HG03175 (cell line): ENCODE measurements at regions not wholly inside any gene's neighbourhood (a gene's known extent, or its start where the extent isn't known, plus 50 kb on each side); places are given as distances from the start of the nearest gene placed in this dataset.

Source experiments
- ATAC-seq: cut with Tn5 transposase; IDR thresholded peaks from one replicate; pipeline ENCODE4 v1.9.1; 2021; ENCODE audit warnings: mild to moderate bottlenecking, moderate library complexity; ENCODE audit not compliant: unreplicated experiment

DNA sequence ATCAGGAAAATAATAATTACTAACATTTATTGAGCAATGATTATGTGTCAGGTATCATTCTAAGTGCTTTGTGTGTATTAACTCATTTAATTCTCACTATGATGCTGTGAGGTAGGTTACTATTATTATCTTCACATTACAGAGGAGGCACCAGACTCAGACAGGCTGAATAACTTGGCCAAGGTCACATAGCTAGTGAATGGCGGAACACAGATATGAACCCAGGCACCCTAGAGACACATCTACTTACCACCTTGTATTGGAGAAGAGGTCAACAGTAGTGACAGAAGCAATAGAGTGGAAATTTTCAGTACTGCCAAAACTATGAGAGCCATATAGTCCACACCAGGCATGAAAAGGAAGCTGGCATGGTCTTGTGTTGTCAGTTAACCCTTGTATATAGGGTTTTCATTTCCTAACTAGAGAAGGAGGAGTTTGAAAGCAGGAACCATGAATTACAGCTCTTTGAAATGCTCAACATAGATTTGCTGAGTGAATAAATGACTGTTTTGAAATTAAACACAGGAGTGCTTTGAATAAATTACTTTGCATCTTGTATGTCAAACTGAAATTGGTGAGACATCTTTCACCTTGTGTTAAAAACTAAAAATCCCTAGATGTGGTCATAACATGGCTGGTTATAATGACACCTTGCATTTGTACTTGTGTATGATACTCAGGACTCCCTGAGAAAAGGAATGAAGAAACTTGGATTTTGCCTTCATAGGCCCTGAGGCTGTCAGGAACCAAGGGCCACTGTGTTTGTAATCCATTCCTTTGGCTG is 71.8 kb downstream of the RTL9 start:
- ATAC-seq, result no peak

DNA sequence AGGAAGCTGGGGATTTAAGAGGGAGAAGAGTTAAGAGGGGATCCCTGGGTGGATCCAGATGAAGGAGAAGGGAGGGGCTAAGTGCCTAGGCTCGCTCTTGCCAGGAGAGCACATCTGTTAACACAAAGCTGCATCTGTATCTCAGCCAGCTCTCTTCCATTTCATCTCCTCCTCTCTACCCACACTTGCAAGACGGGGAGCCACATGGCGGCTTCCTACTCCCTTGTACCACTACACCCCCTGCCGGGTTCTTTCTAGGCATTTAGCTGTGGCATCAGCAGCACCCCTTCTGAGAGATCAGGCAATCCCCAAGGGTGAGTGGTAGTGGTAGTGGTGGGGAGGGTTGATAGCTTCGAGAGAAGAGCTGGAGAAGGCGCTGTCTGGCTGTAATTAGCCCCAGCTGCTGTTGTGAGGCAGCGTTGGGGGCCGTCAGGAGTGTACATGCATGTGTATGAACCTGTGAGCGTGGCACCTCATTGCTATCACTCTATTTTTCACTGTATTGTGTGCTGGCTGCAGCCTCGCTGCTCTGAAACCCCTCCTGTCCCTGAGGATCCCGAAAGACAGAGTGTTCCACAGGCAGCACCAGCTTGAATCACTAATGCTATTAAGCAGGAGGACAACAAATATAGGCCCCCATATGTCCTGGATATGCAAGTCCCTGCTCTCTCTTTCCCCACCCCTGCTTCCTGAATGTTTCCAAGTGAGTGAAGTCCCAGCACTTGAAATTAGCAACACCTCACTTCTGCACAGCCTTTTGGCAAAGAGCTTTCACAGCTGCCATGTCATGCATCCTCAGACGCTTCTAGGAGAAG is 73.7 kb downstream of the RTL9 start:
- no peak for ATAC-seq

DNA sequence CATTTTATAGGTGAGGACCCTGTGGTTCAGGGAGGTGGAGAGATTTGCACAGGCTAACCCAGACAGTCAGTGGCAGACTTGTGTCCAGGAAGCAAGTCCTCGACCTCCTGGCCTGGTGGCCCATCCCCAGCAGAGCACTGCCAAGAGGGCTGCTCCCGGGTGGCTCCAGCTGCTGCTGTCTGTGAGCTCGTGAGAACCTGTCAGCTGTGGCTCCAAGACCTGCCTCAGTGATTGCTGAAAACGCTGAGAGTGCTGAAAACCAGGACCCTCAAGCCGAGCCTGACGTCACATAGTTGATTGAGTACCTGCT is 74.2 kb downstream of the RTL9 start:
- ATAC-seq, result no peak

DNA sequence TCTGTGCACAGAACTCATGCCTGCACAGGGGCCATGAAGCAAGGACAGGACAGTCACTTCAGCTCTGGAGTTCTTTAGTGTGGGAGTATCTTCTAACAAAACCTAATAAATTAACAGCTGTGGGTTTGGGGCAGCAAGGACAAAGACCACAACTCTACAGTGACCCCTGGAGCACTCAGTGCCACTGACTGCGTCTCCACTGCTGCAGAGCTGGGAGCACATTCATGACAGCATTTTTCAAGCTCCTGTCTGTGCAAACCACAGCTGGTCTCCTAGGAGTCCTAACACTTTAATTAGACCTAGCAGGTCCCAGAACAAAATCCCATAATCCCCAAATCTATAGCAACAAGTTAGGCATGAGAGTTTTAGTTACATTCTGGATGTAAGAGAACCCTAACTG is 76.5 kb downstream of the RTL9 start:
- ATAC-seq, result no peak

DNA sequence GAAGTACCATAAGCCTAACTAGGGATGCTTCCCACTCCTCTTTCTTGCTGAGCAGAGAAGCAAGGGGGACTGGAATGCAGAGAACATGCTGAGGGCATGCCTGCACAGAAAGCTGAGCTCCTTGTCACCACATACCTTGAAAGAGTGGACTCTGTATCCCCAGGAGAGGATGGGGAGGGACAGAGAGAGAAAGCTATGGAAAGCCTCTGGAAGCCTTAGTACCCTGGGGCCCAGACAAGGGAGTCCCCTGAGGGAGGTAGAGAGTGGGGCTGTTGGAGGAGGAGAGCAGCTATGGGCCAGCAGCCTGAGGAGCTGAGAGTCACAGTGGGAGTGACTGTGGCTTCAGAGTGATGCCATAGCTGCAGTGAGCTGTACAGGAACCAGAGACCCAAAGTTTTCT is 77.9 kb downstream of the RTL9 start:
- no peak for ATAC-seq

DNA sequence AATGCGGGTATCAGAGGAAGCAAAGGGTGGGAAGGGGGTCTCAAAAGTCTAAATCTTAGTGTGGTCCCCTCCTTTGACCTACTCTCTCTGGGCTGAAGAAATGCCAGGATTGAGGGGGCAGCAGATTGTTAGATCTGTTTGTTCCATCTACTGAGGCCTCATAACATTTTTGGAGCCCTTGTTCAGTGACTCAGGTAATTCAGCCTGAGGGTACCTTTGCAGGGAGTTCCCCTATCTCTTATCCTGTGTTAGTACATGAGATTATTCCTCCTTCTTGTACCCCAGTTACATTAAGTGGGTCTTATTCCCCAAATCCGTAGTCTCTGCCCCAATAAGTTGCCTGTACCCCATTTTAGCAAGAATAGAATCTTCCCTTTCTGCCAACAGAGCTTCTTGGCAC is 79.0 kb downstream of the RTL9 start:
- ATAC-seq, result no peak

DNA sequence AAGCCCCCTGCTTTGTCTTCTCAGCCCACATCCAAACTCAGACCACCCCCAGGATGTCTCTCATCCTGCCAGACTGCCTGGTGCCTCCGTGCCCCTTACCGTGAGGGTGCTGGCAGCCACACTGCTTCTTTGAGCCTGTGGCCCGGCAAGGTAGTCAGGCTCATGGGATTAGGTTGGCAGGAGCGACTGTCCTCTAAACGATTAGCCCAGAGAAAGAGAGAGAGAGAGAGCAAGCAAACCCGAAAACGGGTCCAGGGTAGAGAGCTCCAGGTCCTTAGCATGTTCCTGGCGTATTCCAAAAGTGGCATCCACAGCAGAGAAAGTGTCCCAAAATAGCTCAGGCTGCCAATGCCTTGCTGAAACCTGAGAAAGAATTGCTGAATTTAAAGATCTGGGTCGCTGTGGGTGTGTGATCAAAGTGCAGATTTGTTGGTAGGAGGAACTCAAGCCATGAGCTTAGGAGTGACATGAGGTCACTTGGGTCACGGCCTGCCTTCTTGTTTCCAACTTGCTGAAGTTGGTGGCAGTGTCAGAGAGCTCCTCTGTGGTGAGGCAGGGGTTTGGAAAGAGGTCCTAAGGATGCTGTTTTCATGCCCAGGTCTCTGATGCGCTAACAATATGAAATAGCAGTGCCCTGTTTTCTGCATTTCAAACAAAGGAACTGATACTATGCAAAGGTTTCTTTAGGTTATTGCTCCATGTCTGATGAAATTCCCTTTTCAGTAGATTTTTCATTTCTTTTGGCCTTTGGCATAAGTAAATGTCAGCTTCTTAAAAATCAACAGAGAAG is 81.6 kb downstream of the RTL9 start:
- no peak for ATAC-seq

DNA sequence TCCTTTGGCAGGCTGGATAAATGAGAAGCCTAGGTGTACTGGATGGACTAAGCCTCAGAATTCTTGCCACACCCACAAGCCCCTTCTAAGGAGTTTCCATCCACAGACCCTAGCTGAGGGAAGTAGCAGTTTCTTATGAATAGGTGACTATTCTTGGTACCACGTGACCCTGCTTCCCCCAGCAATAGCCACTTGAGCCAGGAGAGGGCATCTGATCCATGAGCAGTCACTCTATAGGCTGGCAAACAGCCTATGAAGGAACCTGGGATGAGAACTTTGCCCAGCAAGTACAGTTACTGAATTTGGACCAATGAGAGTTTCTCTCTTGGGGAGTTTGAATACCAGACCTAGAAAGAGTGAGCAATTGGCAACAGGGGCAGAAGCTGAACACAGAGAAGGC is 84.0 kb downstream of the RTL9 start:
- peak; percentile 78 for ATAC-seq

DNA sequence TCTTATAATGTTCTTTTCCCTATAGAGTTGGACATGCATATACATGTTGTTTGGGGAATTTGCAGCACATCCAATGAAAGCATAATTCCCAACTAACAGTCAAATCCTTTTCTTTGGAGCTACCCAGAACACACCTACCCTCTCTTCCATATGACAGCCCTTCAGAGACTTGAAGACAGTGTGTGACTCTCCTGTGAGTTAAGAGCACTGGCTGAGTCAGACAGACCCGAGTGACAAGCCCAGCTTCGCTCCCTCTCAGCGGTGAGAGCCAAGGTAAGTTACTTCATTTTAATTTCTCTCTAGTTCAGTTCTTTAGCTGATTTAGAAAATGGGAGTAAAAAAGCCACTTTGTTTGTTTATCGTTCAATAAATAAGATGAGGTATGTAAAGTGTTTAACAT is 86.3 kb downstream of the RTL9 start:
- no peak for ATAC-seq

DNA sequence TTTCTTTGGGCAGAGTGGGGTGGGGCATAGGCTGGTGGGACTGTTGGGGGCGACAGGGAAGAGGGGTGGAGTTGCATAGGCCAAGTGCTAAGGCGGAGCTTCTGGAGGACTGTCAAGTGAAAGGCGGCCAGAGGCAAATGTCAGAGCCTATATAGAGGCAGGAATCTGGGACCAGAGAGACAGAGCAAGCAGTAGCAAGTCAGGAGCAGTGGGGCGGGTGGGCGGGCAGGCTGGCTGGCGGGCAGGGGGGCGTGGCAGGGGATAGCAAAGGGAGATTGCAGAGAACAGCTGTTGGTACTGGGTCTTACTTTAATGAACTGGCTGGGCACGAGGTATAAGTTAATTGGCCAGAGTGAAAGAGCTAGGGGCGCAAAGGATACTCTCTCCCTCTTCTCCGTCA is 89.8 kb downstream of the RTL9 start:
- ATAC-seq, result no peak

DNA sequence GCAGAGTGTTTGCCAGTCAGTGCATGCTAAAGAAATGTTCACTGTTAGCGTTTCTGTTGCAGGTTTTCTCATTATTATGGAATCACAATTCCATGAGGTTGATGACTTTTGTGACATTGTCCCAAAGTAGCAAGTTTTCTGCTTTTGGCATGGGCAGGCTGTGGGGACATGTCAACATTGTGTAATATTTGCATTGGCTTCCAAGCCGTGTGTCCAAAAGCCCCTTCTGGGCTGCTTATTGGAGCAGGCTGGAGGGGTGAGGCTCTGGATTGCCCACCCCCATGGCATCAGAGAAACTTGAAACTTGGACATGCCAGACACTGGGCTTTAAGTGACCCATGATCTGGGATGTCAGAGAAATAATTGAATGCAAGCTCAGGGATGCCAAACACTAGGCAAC is 90.7 kb downstream of the RTL9 start:
- no peak for ATAC-seq

DNA sequence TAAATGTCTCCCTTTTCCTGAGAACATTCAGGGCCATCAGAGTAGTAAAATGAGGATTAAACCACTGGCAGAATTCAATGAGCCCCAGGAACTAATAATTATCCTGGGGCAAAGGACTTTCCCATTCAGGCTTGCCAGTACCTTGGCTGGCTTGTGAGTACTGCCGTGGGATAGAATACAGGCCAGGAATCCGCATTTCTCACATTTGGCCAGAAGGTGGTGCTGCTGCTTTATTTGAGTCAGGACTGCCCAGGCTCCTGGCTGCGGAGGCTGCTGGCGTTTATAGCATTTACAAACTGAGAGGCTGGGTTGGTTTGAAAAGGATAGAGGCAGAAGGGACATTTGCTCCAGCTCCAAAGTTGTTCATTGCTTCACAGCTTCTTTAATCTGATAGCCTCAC is 91.4 kb downstream of the RTL9 start:
- peak; percentile 84 for ATAC-seq

DNA sequence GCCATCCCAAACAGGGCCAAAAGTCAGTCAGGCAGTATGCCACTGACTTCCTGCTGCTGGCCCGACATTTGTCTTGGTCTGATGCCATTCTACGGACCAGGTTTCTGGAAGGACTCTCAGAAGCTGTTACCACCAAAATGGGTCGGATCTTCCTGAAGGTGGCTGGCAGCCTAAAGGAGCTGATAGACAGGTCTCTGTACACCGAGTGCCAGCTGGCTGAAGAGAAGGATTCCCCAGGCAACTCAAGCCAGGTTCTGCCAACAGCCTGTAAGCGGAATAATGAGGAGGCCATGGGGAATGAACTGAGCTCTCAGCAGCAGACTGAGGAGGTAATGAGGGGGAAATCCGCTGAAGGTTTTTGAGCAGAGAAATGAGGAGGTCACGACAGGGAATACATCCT is 95.7 kb downstream of the RTL9 start:
- no peak for ATAC-seq

DNA sequence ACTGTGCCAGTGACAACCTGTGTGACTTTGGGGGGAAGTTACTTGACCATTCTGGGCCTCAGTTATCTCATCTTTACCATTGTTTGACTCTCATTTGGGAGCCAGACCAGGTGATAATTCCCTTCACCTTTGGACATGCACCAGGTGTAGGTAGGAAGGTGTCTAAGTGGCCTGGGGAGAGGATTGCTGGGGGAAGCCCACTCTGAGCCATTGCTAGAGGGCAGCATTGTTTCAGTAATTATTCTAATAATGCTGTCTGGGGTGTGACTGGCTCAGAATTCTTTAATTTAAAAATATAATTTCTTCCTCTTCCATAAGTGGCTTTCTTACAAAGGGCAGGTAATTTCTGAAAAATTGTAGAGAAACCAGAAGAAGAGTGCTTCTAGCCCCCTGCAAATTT is 104.3 kb downstream of the RTL9 start:
- ATAC-seq, result no peak

DNA sequence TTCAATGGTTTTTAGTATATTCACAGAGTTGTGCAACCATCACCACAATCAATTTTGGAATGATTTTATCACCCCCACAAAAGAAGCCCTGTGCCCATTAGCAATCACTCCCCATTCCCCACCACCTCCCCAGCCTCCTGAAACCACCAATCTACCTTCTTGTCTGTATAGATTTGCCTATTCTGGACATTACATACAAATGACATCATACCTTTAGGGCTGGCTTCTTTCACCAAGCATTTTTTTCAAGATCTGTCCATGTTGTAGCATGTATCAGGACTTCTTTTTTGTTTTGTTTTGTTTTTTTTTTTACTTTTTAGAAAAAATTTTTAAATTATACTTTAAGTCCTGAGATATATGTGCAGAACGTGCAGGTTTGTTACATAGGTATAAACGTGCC is 108.1 kb downstream of the RTL9 start:
- ATAC-seq, result no peak

DNA sequence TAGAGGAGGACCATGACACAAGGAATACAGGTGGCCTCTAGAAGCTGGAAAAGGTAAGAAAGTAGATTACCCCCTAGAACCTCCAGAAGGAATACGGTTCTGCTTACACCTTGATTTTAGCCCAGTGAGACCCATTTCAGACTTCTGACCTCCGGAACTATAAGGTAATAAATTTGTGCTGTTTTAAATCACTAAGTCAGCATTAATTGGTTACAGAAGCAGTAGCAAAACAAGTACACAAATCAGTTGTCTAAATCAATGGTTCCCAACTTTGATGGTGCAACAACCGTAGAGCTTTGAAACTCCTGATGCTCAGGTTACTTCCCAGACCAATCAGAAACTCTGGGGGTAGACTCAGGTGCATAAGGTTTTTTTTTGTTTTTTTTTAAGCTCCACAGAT is 113.6 kb downstream of the RTL9 start:
- ATAC-seq, result no peak

DNA sequence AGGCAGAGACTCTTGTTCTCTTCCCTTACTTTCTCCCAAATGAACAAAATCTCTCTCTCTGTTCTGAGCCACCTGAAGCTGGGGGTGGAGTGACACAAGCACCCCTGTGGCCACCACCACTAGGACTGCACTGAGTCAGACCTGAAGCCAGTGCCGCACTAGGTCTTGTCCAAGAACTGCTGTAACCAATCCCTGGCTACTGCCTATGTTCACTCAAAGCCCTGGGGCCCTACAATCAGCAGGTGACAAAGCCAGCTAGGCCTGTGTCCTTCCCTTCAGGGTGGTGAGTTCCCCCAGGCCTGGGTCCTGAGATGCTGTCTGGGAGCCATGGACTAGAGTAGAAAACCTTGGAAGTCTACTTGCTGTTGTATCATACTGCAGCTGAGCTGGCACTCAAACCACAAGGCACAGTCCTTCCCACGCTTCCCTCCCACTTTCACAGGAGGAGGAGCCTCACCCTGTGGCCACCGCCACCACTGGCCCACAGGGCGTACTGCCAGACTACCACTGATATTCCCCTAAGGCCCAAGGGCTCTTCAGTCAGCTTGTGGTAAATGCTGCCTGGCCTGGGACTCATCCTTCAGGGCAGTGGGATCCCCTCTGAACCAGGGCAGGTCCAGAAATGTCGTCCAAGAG is 119.1 kb downstream of the RTL9 start:
- no peak for ATAC-seq

DNA sequence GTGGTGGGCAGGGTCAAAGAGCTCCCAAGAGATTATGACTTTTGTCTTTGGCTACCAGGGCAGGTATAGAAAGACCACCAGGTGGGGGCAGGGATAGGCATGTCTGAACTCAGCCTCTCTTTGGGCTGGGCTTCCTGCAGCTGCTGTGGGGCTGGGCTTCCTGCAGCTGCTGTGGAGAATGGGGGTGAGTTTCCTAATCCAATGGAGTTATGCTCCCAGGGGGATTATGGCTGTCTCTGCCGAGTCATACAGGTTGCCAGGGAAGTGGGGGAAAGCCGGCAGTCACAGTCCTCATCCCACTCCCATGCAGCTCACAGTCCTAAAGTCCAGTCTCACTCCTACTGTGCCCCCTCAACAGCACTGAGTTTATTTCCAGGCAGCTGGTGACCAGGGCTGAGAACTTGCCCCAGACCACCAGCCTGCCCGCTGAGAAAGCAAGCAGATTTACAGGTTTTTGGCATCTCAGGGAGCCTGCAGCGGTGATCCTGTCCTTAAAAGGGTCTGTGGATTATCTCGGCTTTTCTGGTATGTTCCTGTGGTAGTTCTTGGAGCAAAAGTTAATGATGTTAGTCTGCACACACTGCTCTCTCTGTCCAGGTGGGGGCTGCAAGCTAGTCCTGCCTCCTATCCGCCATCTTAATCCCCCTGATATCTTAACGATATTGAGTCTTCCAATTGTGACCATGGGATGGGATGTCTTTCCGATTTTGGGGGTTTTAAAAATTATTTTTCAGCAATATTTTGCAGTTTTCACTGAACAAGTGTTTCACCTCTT is 133.4 kb downstream of the RTL9 start:
- ATAC-seq, result no peak

DNA sequence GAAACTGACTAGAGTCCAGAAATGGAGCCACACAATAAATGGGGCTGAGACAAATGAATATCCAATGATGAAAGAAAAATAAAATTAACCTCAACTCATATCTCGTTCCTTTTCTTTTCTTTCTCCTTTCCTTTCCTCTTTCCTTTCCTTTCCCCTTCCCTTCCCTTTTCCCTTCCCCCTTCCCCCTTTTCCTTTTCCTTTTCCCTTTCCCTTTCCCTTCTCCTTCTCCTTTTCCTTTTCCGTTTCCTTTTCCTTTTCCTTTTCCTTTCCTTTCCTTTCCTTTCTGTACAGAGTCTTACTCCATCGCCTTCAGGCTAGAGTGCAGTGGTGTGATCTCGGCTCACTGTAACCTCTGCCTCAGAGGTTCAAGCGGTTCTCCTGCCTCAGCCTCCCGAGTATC is 146.3 kb downstream of the RTL9 start:
- no peak for ATAC-seq

DNA sequence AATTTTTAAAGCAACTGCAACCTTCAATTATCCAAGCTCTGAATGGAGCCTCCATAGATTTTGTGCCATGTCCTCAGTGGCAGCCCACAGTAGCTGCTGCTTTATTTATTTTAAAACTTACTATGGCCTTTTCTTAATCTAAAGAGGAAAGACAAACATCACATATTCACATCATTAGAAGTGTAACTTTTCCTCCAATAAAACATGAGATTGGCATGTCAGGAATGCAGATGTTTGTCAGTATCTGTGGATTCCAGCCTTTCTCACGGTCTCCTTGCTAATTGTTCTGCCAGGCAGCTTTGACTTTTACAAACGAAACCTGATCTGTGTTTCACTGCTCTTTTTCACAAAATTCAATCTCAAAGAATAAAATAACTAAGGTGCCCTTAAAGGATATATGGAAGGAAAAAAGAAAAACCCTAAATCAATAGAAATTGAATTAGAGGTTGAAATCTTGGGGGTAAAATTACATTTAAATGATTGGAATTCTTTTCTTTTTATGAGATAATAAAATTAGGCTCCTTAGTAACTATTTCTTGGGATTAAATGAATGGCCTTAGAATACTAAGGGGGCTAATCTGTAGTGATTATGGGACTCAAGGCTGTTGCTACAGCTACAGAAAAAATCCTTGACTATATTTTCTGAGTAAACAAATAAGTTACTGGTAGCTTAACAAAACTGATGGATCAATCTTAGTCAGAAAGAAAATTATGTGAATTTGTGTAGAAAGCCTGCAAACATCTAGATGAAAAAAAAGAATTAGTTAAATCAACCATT is 151.3 kb downstream of the RTL9 start:
- no peak for ATAC-seq
